IMR-90 (cell line): ENCODE measurements at regions not wholly inside any gene's neighbourhood (a gene's known extent, or its start where the extent isn't known, plus 50 kb on each side); places are given as distances from the start of the nearest gene placed in this dataset.
A peak's percentile ranks its signal among the peaks of the same experiment; 100 is the strongest.

Source experiments
- ATAC-seq: fragments of 200-7000 bp; cut with Tn5 transposase; 2 replicates; pipeline ENCODE4 v1.9.1; 2020; ENCODE audit warnings: low read depth, mild to moderate bottlenecking, moderate library complexity
- BruUV-seq: library from RNA; stranded (reverse); fragments of 400-500 nt; replicated peaks from 2 replicates; lab custom pipeline; 2021; lab: Mats Ljungman, UMichigan
- CTCF ChIA-PET: fragments of 300-600 bp; formaldehyde crosslinking; extraction: SDS; loops from one replicate; lab custom pipeline; 2021; ENCODE audit warnings: antibody characterized with exemption; lab: Yijun Ruan, JAX
- POLR2A ChIA-PET: fragments of 300-600 bp; sonication (Branson Sonifier 250); formaldehyde crosslinking; loops from one replicate; lab custom pipeline; 2022; ENCODE audit warnings: antibody characterized with exemption; ENCODE audit not compliant: unreplicated experiment; lab: Charles Lee
- DNase-seq: peaks from one replicate; pipeline ENCODE4 v3.0.0; 2013
- H2AFZ ChIP-seq: replicated peaks from 2 replicates; pipeline ENCODE3; 2013; ENCODE audit warnings: low read length, mild to moderate bottlenecking; ENCODE audit not compliant: poor library complexity
- H2AK5ac ChIP-seq: 2 replicates; pipeline ENCODE4 v1.6.1; 2013; ENCODE audit warnings: low read depth, low read length, inconsistent platforms
- H2AK9ac ChIP-seq: replicated peaks from 2 replicates; pipeline ENCODE3; 2013; ENCODE audit warnings: mild to moderate bottlenecking, low read depth, low read length, moderate library complexity; ENCODE audit not compliant: poor library complexity
- H2BK120ac ChIP-seq: 2 replicates; pipeline ENCODE4 v1.6.1; 2013; ENCODE audit warnings: low read depth, low read length, inconsistent platforms
- H2BK15ac ChIP-seq: 3 replicates; pipeline ENCODE4 v1.6.1; 2013; ENCODE audit warnings: low read depth, low read length, inconsistent platforms
- H2BK20ac ChIP-seq: 2 replicates; pipeline ENCODE4 v1.6.1; 2013; ENCODE audit warnings: low read depth, mild to moderate bottlenecking, inconsistent platforms, low read length, moderate library complexity
- H2BK5ac ChIP-seq: 2 replicates; pipeline ENCODE4 v1.6.1; 2013; ENCODE audit warnings: mild to moderate bottlenecking, low read depth, low read length, inconsistent platforms; ENCODE audit not compliant: poor library complexity, severe bottlenecking
- H3K14ac ChIP-seq: replicated peaks from 2 replicates; pipeline ENCODE4 v1.6.1; 2013; ENCODE audit warnings: low read depth, low read length, inconsistent platforms
- H3K18ac ChIP-seq: 2 replicates; pipeline ENCODE4 v1.6.1; 2013; ENCODE audit warnings: low read depth, low read length, control low read depth
- H3K23ac ChIP-seq: 2 replicates; pipeline ENCODE4 v1.6.1; 2013; ENCODE audit warnings: low read depth, low read length, inconsistent platforms
- H3K27ac ChIP-seq: 2 replicates; pipeline ENCODE4 v1.5.1; 2013; ENCODE audit warnings: mild to moderate bottlenecking, control low read depth, low read length; ENCODE audit not compliant: insufficient read depth
- H3K27me3 ChIP-seq: 2 replicates; pipeline ENCODE4 v1.6.1; 2013; ENCODE audit warnings: low read length; ENCODE audit not compliant: control insufficient read depth, insufficient read depth
- H3K36me3 ChIP-seq: 2 replicates; pipeline ENCODE4 v1.6.1; 2013; ENCODE audit warnings: low read length, mixed read lengths; ENCODE audit not compliant: control insufficient read depth, insufficient read depth
- H3K4ac ChIP-seq: 2 replicates; pipeline ENCODE4 v1.6.1; 2013; ENCODE audit warnings: low read depth, low read length, inconsistent platforms
- H3K4me1 ChIP-seq: 2 replicates; pipeline ENCODE4 v1.6.1; 2013; ENCODE audit warnings: low read length, mixed read lengths; ENCODE audit not compliant: control insufficient read depth, insufficient read depth
- H3K4me2 ChIP-seq: 2 replicates; pipeline ENCODE4 v1.6.1; 2013; ENCODE audit warnings: low read depth, mild to moderate bottlenecking, control low read depth, low read length, moderate library complexity
- H3K4me3 ChIP-seq: 2 replicates; pipeline ENCODE4 v1.5.1; 2013; ENCODE audit warnings: low read depth, mild to moderate bottlenecking, control low read depth, low read length, moderate library complexity; ENCODE audit not compliant: insufficient read depth
- H3K56ac ChIP-seq: 2 replicates; pipeline ENCODE4 v1.6.1; 2013; ENCODE audit warnings: low read length, inconsistent platforms; ENCODE audit not compliant: insufficient read depth; ENCODE audit errors: extremely low read depth
- H3K79me1 ChIP-seq, 2 experiments: 2 replicates each; pipeline ENCODE4 v1.6.1; 2013; ENCODE audit warnings: low read length in 2 of 2, inconsistent platforms in 1 of 2, low read depth in 1 of 2
- H3K9ac ChIP-seq: 2 replicates; pipeline ENCODE4 v1.6.1; 2013; ENCODE audit warnings: low read depth, low read length, control low read depth
- H3K9me1 ChIP-seq: 2 replicates; pipeline ENCODE4 v1.6.1; 2013; ENCODE audit warnings: low read length, inconsistent platforms; ENCODE audit not compliant: insufficient read depth
- H3K9me3 ChIP-seq: 2 replicates; pipeline ENCODE4 v1.6.1; 2013; ENCODE audit warnings: low read length; ENCODE audit not compliant: control insufficient read depth, insufficient read depth
- H4K20me1 ChIP-seq: 2 replicates; pipeline ENCODE4 v1.6.1; 2013; ENCODE audit warnings: low read length, inconsistent platforms; ENCODE audit not compliant: insufficient read depth
- H4K5ac ChIP-seq: 2 replicates; pipeline ENCODE4 v1.6.1; 2013; ENCODE audit warnings: mild to moderate bottlenecking, low read depth, low read length, control low read depth
- H4K8ac ChIP-seq, 2 experiments: 2 replicates each; pipeline ENCODE4 v1.6.1; 2013; ENCODE audit warnings: low read depth in 2 of 2, low read length in 2 of 2, control low read depth in 1 of 2, inconsistent platforms in 1 of 2
- H4K91ac ChIP-seq: 2 replicates; pipeline ENCODE4 v1.6.1; 2013; ENCODE audit warnings: low read depth, low read length, inconsistent platforms; ENCODE audit not compliant: insufficient read depth
- BHLHE40 ChIP-seq: fragments of 150-350 bp; IDR thresholded peaks from 2 replicates; pipeline ENCODE4 v1.6.1; 2016; ENCODE audit warnings: mild to moderate bottlenecking, low read depth, low read length
- CEBPB ChIP-seq: IDR thresholded peaks from 2 replicates; pipeline ENCODE4 v1.6.1; 2012; ENCODE audit warnings: low read depth, low read length, improper control_type of control experiment
- CHD1 ChIP-seq: IDR thresholded peaks from 2 replicates; pipeline ENCODE4 v1.6.1; 2012; ENCODE audit warnings: low read depth, low read length, improper control_type of control experiment
- ELK1 ChIP-seq: fragments of 150-350 bp; IDR thresholded peaks from 2 replicates; pipeline ENCODE4 v1.6.1; 2016; ENCODE audit warnings: low read depth, mild to moderate bottlenecking, low read length, moderate library complexity, borderline replicate concordance
- FOS ChIP-seq: fragments of 150-350 bp; IDR thresholded peaks from 2 replicates; pipeline ENCODE4 v1.6.1; 2016; ENCODE audit warnings: low read depth, low read length
- MAFK ChIP-seq: IDR thresholded peaks from 2 replicates; pipeline ENCODE4 v1.6.1; 2012; ENCODE audit warnings: low read depth, low read length, improper control_type of control experiment
- MAZ ChIP-seq: IDR thresholded peaks from 2 replicates; pipeline ENCODE4 v1.6.1; 2012; ENCODE audit warnings: low read depth, mild to moderate bottlenecking, low read length, improper control_type of control experiment, moderate library complexity, borderline replicate concordance
- MXI1 ChIP-seq: IDR thresholded peaks from 2 replicates; pipeline ENCODE4 v1.6.1; 2012; ENCODE audit warnings: low read depth, mild to moderate bottlenecking, low read length, moderate library complexity, borderline replicate concordance
- POLR2A ChIP-seq: IDR thresholded peaks from 2 replicates; pipeline ENCODE4 v1.6.1; 2012; ENCODE audit warnings: mild to moderate bottlenecking, low read depth, low read length
- RAD21 ChIP-seq: IDR thresholded peaks from 2 replicates; pipeline ENCODE4 v1.6.1; 2012; ENCODE audit warnings: low read length, improper control_type of control experiment
- RCOR1 ChIP-seq: IDR thresholded peaks from 2 replicates; pipeline ENCODE4 v1.6.1; 2012; ENCODE audit warnings: mild to moderate bottlenecking, low read length, improper control_type of control experiment; ENCODE audit not compliant: insufficient replicate concordance
- RFX5 ChIP-seq: IDR thresholded peaks from 2 replicates; pipeline ENCODE4 v1.8.0; 2012; ENCODE audit warnings: low read depth, mild to moderate bottlenecking, low read length, moderate library complexity
- SMC3 ChIP-seq: fragments of 150-350 bp; IDR thresholded peaks from 2 replicates; pipeline ENCODE4 v1.6.1; 2016; ENCODE audit warnings: low read depth, mild to moderate bottlenecking, antibody characterized with exemption, low read length, moderate library complexity
- WGBS, 2 experiments: methylation state at CpG; one replicate each; pipeline versions ENCODE4 v1.1.5 to v1.1.7; 2013; ENCODE audit warnings: missing lambda C conversion rate in 2 of 2; ENCODE audit not compliant: insufficient read length in 1 of 2; ENCODE audit errors: extremely low coverage in 2 of 2; 5-methylcytosine and 5-hydroxymethylcytosine counted together
- dilution Hi-C: fragments of 300-500 bp; cut with HindIII; formaldehyde crosslinking; loops from one replicate; pipeline ENCODE4 v1.14.3; 2018; ENCODE audit warnings: low sequenced_read_pairs; ENCODE audit not compliant: unreplicated experiment
- in situ Hi-C: fragments of 300-500 bp; cut with MboI; formaldehyde crosslinking; loops from 3 replicates; pipeline ENCODE4 v1.14.3; 2019; ENCODE audit warnings: low sequenced_read_pairs, inconsistent platforms, mixed read lengths
- intact Hi-C: fragments of 100-400 bp; cut with micrococcal nuclease; formaldehyde crosslinking; loops from 2 replicates; pipeline ENCODE4 v1.10.0; 2022
- TF ChIP-seq, protein P1 (sequence below): fragments of 150-350 bp; IDR thresholded peaks from 2 replicates; pipeline ENCODE4 v1.6.1; 2017; ENCODE audit warnings: mild to moderate bottlenecking, antibody characterized with exemption, low read length, low read depth

- TF ChIP-seq RAD21, result no peak
Observed at GRCh38 chr3:55165704-55166405, 238.0 kb upstream of the LRTM1 start (continued).

DNA sequence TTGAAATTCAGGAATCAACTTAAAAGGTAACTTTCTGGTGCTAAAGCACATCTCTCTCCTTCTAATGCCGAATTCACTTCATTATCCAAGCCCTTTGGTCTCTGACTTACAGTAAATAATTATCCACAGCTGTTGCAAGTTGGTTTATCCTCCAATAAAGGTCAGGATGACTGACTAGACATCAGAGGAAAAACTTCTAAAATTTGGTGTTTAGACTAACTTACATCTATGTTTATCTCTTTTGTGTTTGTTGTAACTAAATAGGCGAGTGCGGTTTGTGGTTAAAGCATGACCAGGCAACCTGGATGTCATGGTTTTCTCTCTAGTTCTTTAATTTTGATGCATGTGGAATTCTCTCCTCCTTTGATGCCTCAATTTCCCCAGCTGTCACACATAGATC, 237.4 kb upstream of the LRTM1 start:
- Histone ChIP-seq H3K4ac (peak overlapping the region; percentile 100), H3K9ac (peak overlapping the region; percentile 53; the same call in 1 of the 2 replicates), H3K79me1 (peaks cover 3 to 15% of the 10 kb centered on the region in 2 experiments; a peak in 2 of 4 replicates), H2BK15ac (peak overlapping the region; percentile 97), H3K9me3 (no peaks in the 10 kb centered on the region), H4K20me1 (no peaks in the 10 kb centered on the region), H3K56ac (peak overlapping the region; percentile 96), H4K5ac (peak overlapping the region; percentile 93), H2BK120ac (peak overlapping the region; percentile 100), H2BK5ac (peak overlapping the region; percentile 100), H3K23ac (peak overlapping the region; percentile 84), H2BK20ac (peak overlapping the region; percentile 100), H3K27me3 (no peaks in the 10 kb centered on the region), H4K8ac (peak overlapping the region; percentile 89 to 98), H4K91ac (peak overlapping the region; percentile 99), H3K9me1 (peaks cover 26% of the 10 kb centered on the region), H3K18ac (peak overlapping the region; percentile 97), H3K4me3 (no peak overlapping the region), H3K27ac (peak overlapping the region; percentile 85), H3K14ac (peak overlapping the region; percentile 88), H2AK5ac (peak overlapping the region; percentile 92), H3K4me2 (peak overlapping the region; percentile 49; the same call in 1 of the 2 replicates), H3K4me1 (peaks cover 40% of the 10 kb centered on the region), H2AK9ac (no peak overlapping the region), H2AFZ (no peak overlapping the region), H3K36me3 (no peaks in the 10 kb centered on the region)
- in situ Hi-C loops, result loop anchor here (5.0 to 10.0 kb wide), 4 partner anchors 213 to 560 kb away; no protein-coding TSS in a partner anchor
- intact Hi-C loops, result loop anchor here (5.0 to 10.0 kb wide), 9 partner anchors 102 to 880 kb away; no protein-coding TSS in a partner anchor
- dilution Hi-C loops, result no loop called here
- no TSS peak for BruUV-seq
- no CpG with 5 or more reads among the region's 3 CpGs for WGBS, 2 experiments
- ChIA-PET POLR2A (interaction anchor here (0.6 kb wide), 1 partner anchor 555 kb away, joined by 3 read pairs; no protein-coding TSS in a partner anchor), CTCF (no interaction called here)
- DNase-seq, result peak; percentile 92
- no peak for ATAC-seq
- TF ChIP-seq, protein P1, sequence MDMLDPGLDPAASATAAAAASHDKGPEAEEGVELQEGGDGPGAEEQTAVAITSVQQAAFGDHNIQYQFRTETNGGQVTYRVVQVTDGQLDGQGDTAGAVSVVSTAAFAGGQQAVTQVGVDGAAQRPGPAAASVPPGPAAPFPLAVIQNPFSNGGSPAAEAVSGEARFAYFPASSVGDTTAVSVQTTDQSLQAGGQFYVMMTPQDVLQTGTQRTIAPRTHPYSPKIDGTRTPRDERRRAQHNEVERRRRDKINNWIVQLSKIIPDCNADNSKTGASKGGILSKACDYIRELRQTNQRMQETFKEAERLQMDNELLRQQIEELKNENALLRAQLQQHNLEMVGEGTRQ, result no peak
- TF ChIP-seq CHD1 (no peak), FOS (peak; percentile 74; the same call in 1 of the 2 replicates), MXI1 (no peak), BHLHE40 (peak; percentile 70; the same call in 1 of the 2 replicates), SMC3 (no peak), RCOR1 (peak; percentile 45), ELK1 (no peak), CEBPB (no peak), POLR2A (no peak), RFX5 (no peak), MAZ (no peak), MAFK (no peak; the same call in 1 of the 2 replicates)
